Fibroblast of pulmonary artery (primary cell): ENCODE measurements at regions not wholly inside any gene's neighbourhood (a gene's known extent, or its start where the extent isn't known, plus 50 kb on each side); places are given as distances from the start of the nearest gene placed in this dataset.
A peak's percentile ranks its signal among the peaks of the same experiment; 100 is the strongest.
"Not testable (repeated sequence)": the region's sequence is repeated elsewhere in the genome, so short reads cannot be mapped to it uniquely, and the experiment has no call there.

Experiments
- DNase-seq: peaks from one replicate; pipeline ENCODE4 v3.0.0-alpha.2; 2010; ENCODE audit warnings: low read depth
- H3K4me3 ChIP-seq: replicated peaks from 2 replicates; pipeline ENCODE4 v1.5.1; 2011; ENCODE audit warnings: low read depth, mild to moderate bottlenecking, control low read depth, low read length, moderate library complexity
- CTCF ChIP-seq: IDR thresholded peaks from 2 replicates; pipeline ENCODE4 v1.5.1; 2011; ENCODE audit warnings: mild to moderate bottlenecking, control low read depth, low read length, inconsistent platforms; ENCODE audit errors: missing control alignments

- no peak for TF ChIP-seq CTCF
Observed at GRCh38 chr4:165548702-165549101, 169.9 kb downstream of the CPE start.

GRCh38 chr4:165553221-165553810 lies 174.5 kb downstream of the CPE start:
- DNase-seq, result no peak
- TF ChIP-seq CTCF, result no peak

More at GRCh38 chr4:165548702-165549101, 169.9 kb downstream of the CPE start:
- H3K4me3 ChIP-seq, result no peak overlapping the region
- DNase-seq, result no peak

GRCh38 chr4:165555302-165555701 lies 176.5 kb downstream of the CPE start:
- no peak for TF ChIP-seq CTCF
- DNase-seq, result no peak
- no peak overlapping the region for H3K4me3 ChIP-seq

More at GRCh38 chr4:165553221-165553810, 174.5 kb downstream of the CPE start:
- H3K4me3 ChIP-seq, result no peak overlapping the region

- DNase-seq, result no peak
- H3K4me3 ChIP-seq, result no peak overlapping the region
- no peak for TF ChIP-seq CTCF
Observed at GRCh38 chr4:165556383-165556782, 177.6 kb downstream of the CPE start.

- DNase-seq, result peak; percentile 31
- no peak overlapping the region for H3K4me3 ChIP-seq
- no peak for TF ChIP-seq CTCF
Observed at GRCh38 chr4:165560941-165561340, 182.1 kb downstream of the CPE start.

GRCh38 chr4:165563851-165564250 lies 185.0 kb downstream of the CPE start:
- DNase-seq, result no peak
- H3K4me3 ChIP-seq, result no peak overlapping the region
- no peak for TF ChIP-seq CTCF

- no peak for DNase-seq
- H3K4me3 ChIP-seq, result no peak overlapping the region
- no peak for TF ChIP-seq CTCF
Observed at GRCh38 chr4:165569031-165569430, 190.2 kb downstream of the CPE start.

- not testable (repeated sequence) for DNase-seq, H3K4me3 ChIP-seq
Observed at GRCh38 chr4:165571476-165571875, 192.7 kb downstream of the CPE start.
